22Rv1 (cell line): ENCODE measurements at regions not wholly inside any gene's neighbourhood (a gene's known extent, or its start where the extent isn't known, plus 50 kb on each side); places are given as distances from the start of the nearest gene placed in this dataset.

Source experiments
- ZFX ChIP-seq: fragments of 450-650 bp; IDR thresholded peaks from 2 replicates; pipeline ENCODE4 v1.6.1; 2017; ENCODE audit warnings: antibody characterized with exemption, borderline replicate concordance
- TF ChIP-seq, protein P1 (sequence below): fragments of 450-650 bp; IDR thresholded peaks from 2 replicates; pipeline ENCODE4 v1.5.1; 2017; ENCODE audit warnings: mild to moderate bottlenecking

DNA sequence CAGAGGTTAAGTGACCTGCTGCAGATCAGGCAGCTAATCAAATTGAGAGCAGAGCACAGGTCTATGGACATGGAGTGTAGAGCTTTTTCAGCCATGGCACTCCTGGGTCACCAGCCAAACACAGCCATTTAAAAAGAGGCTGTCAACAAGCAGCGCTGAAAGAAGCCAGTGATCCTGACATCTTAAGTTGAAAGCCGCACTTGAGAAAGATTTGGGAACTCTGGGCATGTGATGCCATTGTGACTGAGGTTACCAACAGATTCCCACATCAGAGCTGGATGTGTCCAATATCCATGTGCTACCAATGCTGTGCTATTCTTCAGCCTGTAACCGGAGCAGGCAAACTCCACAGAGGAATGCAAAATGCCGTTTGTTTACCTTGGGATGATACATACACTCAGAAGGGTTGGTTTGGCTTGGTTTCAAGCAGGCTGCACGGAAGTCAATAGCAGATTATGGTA, 56.2 kb upstream of the ABLIM1 start:
- TF ChIP-seq, protein P1, sequence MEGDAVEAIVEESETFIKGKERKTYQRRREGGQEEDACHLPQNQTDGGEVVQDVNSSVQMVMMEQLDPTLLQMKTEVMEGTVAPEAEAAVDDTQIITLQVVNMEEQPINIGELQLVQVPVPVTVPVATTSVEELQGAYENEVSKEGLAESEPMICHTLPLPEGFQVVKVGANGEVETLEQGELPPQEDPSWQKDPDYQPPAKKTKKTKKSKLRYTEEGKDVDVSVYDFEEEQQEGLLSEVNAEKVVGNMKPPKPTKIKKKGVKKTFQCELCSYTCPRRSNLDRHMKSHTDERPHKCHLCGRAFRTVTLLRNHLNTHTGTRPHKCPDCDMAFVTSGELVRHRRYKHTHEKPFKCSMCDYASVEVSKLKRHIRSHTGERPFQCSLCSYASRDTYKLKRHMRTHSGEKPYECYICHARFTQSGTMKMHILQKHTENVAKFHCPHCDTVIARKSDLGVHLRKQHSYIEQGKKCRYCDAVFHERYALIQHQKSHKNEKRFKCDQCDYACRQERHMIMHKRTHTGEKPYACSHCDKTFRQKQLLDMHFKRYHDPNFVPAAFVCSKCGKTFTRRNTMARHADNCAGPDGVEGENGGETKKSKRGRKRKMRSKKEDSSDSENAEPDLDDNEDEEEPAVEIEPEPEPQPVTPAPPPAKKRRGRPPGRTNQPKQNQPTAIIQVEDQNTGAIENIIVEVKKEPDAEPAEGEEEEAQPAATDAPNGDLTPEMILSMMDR, result no peak
- TF ChIP-seq ZFX, result no peak
